C1 segment of cervical spinal cord (tissue), 14 donors: ENCODE measurements at regions not wholly inside any gene's neighbourhood (a gene's known extent, or its start where the extent isn't known, plus 50 kb on each side); places are given as distances from the start of the nearest gene placed in this dataset.

Experiments used
- DNase-seq, 14 donors: peaks; one replicate each; lab custom pipeline; 2025; lab: John Stamatoyannopoulos, UW

DNA sequence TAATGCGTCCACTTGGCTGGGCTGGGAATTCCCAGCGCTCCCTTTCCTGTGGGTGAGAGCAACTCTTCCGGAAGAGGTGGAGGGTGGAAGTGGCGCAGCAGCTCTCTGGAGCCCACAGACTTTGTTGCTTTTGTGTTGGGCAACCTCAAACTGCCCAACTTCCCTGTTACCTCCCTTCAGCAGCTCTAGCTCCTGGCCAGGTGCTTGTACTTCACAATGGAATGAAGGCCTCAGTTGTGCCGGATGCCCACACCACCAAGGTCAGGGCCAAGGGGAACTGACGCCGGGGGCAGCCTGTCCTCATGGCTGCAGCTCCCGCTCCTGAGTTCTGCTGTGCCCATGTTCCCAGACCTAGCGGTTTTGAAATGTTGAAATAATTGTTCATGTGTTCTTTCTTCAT lies 322.9 kb downstream of the GALR1 start:
- DNase-seq: no peak

DNA sequence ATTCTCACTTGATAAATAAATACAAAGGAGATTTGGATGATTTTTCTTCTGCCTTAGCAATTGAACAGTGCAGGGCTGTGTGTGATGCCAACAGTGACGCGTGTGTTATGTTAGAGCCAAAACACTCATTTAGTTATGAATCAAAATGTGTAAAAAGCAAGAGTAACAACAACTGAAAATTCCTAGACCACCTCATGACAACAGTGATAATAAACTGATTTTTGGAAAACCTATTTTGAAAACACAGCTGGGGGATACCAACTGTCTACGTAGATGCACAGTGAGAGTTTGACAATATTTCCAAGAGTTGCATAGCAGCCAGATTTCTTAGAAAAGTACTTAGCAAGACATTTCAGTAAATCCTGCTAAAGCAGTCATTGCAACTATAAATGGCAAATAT lies 323.9 kb downstream of the GALR1 start:
- no peak for DNase-seq

DNA sequence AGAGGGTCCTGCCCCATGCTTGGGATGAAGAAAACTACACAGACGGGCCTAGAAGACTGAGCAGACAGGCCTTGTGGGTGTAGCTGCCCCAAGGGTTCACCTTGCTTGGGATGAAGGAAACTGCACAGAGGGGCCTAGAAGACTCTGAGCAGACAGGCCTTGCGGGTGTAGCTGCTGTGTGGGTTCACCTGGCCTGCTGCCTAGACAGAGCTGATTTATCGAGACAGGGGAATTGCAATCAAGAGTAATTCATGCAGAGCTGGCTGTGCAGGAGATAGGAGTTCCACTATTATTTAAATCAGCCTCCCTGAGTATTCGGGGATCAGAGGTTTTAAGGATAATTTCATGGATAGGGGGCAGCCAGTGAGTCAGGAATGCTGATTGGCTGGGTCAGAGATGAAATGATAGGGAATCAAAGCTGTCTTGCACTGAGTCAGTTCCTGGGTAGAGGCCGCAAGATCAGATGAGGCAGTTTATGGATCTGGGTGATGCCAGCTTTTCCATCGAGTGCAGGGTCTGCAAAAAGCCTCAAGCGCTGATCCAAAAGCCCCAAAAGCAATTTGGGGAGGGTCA lies 341.4 kb downstream of the GALR1 start:
- DNase-seq: no peak

DNA sequence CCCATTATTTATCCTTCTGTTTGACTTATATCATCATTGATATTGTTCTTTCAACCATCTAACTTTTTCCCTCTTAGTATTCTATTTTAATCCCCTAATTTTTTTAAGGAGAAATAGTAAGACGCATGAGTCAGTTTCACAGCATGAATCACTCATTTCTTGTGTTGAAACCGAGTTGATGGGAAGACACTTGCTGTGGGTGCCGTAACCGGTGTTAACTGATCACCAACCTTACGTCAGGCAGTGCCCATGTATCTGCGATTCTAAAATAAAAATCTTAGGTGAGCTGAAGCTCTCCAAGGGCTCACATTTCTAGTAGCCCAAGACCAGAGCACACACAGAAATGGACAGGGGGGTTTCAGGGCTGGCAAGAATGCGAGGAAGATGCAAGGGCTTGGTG lies 348.1 kb downstream of the GALR1 start:
- DNase-seq: no peak

DNA sequence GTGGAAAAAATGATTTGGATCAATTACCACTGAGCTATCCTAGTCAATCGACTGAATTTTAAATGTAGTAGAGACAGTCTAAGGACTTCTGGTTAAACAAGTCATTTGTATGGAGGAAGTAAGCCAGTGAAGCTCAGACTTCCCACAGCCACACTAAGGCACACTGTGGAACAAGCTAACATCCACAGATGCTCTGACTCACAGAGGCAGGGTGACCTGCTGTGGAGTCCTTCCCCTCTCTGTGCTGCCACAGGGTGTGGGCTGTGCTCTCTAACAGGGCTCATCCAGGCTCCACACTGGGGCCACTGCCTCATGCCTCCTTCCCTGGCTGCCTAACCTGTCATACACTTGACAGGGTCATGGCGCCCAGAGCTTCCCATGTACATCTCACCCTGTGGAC lies 351.0 kb downstream of the GALR1 start:
- DNase-seq: no peak

GRCh38 chr18:77601567-77601966 lies 351.9 kb downstream of the GALR1 start:
- DNase-seq: no peak

GRCh38 chr18:77607087-77607486 lies 357.4 kb downstream of the GALR1 start:
- no peak for DNase-seq

GRCh38 chr18:77608807-77609206 lies 359.2 kb downstream of the GALR1 start:
- no peak for DNase-seq

DNA sequence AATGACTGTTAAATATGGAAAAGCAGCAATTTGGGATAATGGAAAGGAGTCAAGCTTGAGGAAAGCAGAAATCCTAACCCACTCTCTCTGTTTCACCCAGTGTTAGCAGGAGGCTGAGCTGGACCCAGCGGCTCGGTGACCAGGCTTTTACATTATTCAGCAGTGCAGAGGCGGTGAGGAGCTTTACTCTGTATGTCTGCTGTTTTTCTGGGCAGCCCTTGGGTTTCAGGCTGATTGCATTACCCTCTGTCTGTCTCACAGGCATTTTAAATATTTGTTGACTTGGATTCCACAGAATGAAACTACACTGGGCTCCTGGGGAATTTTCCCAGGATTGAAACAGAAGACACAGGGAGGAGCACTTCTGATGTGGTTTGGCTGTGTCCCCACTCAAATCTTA lies 368.0 kb downstream of the GALR1 start:
- no peak for DNase-seq

DNA sequence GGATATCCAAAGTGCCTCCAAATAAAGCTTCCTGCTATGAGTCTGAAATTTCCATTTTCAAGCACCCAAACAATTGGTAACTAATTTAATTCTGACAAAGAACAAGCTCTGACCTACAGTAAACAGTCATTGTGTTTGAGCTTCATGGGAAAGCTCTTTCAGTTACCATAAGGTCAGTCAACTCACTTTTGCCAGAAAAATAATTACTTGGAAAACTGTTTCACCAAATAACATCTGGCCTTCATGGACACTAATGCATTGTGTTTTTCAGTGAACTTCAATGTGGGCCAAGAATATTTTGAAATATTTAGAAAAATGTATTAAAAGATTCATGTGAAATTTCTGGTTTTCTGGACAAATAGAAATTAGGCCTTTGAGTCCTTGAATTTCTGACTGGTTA lies 369.9 kb downstream of the GALR1 start:
- no peak for DNase-seq

GRCh38 chr18:77622009-77622692 lies 372.5 kb downstream of the GALR1 start:
- no peak for DNase-seq

GRCh38 chr18:77632758-77633157 lies 383.1 kb downstream of the GALR1 start:
- DNase-seq: no peak

DNA sequence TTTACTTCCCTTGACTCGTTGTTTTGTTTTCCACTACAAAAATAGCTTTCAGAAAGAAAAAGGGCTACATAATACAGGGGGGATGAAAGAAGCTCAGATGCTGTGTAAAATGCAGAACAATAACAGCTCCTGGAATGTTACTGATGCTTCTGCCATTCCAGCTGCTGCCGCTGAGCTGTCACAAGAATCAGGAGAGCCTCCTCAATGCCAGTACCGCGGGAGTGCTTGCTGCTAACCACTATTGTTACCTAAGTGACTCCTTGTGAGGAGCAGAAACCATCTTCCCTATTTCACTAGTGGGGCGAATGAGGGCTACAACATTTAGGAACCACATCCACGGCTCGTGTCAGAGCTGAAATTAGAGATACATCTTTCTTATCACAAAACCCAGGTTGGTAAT lies 384.8 kb downstream of the GALR1 start:
- DNase-seq: no peak

GRCh38 chr18:77635451-77635850 lies 385.8 kb downstream of the GALR1 start:
- peak in 2 of 14 donors; percentile 3 to 24 for DNase-seq

- DNase-seq: no peak
Observed at GRCh38 chr18:77635858-77636257, 386.2 kb downstream of the GALR1 start.

GRCh38 chr18:77645170-77645872 lies 395.7 kb downstream of the GALR1 start:
- no peak for DNase-seq

DNA sequence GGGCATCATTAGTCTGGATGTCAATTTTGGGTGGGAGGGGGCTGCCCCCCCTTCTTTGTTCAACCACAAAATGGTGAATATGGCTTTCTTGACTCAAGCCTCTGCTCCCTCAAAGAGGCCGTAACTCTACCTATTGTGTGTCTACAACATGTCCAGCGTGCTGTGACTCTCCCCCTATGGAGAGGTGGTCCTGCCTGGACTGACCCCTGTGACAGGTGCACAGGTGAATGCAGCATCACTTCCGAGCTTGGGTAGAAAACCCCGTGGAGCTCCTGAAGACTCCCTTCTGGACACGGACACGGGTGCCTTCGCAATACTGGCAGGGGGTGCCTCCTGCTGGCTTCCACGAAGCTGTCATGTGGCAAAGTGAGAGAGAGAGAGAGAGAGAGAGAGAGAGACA lies 397.8 kb downstream of the GALR1 start:
- no peak for DNase-seq

DNA sequence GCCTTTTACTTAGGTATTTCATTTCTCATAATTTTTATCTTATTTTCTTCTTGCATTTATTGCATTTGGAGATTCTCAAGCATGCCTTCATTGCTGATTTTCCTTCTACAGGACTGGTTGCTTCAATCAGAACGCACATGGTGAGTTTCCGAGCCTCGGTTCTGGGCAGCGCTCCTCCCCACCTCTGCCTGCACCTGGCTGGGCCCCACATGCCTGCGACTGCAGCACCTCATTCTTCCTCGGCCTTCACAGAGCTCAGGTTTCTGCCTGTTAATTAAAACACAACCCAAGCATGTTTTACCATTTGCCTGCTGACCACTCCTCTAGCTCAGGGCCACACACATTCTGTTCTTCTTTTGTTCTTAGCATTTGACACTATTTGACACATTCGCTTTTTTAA lies 398.8 kb downstream of the GALR1 start:
- no peak for DNase-seq

DNA sequence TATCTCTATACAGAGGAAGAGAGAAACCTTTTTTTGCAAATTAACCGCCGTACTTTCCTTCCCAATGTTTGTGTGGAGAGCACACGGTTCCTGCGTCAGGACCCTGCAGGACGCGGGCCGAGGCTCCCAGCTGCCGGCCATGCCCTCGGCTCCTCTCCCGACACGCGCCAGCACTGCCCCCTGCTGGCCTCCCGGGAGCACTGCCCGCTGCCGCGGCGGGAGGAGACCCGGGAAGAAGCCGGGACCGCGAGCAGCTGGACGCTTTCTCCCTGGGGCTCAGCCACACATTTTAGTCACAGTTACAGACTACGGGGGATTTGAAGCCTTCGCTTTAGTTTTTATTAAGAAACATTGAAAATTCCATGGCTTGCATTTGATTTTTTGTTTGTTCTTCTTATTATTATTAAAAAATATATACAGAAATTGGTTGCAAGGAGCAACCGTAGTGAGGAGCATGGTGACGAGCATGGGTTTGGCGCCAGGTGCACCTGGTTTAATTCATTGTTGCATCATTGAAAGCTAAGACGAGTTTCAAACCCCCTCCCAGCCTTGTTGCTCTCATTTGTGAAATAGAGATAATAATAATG lies 401.2 kb downstream of the GALR1 start:
- peak in 12 of 14 donors; percentile 15 to 85 (median 42) for DNase-seq

DNA sequence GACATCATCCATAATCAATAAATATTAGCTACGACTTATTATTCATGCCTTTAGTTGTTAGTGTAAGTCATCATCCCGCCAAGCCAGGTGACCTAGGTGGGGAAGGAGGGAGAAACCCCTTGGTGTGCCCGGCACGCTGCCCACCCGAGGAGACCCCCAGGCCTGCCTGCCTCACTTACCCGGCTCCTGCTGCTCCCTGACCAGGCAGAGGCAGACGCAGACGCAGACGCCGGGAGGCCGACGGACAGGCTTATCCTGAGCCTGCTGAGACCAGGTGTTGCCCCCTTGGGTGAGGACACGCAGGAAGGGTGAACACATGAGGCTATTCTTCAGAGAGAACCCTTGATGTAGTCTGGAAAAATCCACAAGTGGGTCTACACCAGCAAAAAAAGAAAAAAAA lies 401.8 kb downstream of the GALR1 start:
- no peak for DNase-seq

DNA sequence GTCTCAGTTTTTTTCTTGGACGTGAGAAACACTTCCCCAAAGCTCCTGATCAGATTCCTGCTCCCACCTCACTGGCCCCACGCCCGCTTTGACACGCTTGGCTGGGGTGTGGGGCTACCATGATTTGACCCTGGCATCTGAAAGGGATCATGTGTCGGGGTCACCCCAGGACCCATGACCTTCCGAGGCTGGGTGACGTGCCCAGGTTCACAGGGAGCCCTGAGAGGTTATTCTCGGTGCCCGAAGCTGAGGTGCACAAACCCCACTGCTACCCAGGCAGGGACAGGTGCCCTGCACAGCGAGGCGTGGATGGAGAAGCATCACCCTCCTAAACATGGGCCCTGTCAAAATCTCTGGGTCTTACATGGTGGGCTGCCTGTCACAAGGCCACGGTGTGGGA lies 404.1 kb downstream of the GALR1 start:
- DNase-seq: no peak

DNA sequence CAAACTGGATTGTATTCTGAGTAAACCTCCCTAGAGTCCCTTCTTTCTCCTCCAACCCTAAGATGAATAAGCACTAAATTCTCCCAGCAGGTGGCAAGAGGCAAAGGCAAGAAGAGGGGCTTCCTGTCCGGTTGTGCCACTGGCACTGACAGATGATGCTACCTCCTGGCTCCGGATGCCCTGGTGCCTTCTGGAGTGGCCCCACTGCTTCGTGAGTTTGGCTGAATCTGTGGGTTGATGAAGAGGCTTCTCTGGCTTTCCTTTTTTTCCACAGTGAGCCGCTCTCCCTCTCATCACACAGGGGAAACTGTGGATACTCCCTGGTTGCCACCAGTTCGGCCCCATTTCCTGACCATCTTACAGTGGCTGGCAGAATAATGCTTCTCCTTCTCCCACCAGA lies 404.7 kb downstream of the GALR1 start:
- DNase-seq: no peak
